GM12878 (cell line): ENCODE measurements at regions not wholly inside any gene's neighbourhood (a gene's known extent, or its start where the extent isn't known, plus 50 kb on each side); places are given as distances from the start of the nearest gene placed in this dataset.

Experiments
- ATAC-seq: fragments of 200-7000 bp; cut with Tn5 transposase; 3 replicates; pipeline ENCODE4 v1.9.1; 2020; ENCODE audit warnings: mild to moderate bottlenecking, moderate library complexity
- BruUV-seq: library from RNA; stranded (reverse); fragments of 400-500 nt; replicated peaks from 2 replicates; lab custom pipeline; 2021; lab: Mats Ljungman, UMichigan
- CTCF ChIA-PET: fragments of 300-600 bp; sonication (Branson Sonifier 250); formaldehyde crosslinking; extraction: SDS; loops from one replicate; lab custom pipeline; 2021; ENCODE audit warnings: inconsistent platforms; lab: Yijun Ruan, JAX
- POLR2A ChIA-PET: fragments of 350-600 bp; formaldehyde crosslinking; extraction: SDS; loops from one replicate; lab custom pipeline; 2021; ENCODE audit warnings: inconsistent platforms; lab: Charles Lee
- RAD21 ChIA-PET: fragments of 300-600 bp; sonication (Branson Sonifier 250); formaldehyde crosslinking; loops from one replicate; lab custom pipeline; 2023; ENCODE audit warnings: antibody characterized with exemption; ENCODE audit not compliant: unreplicated experiment; lab: Charles Lee
- SMC1A ChIA-PET: fragments of 300-600 bp; sonication (Branson Sonifier 250); formaldehyde crosslinking; loops from one replicate; lab custom pipeline; 2023; ENCODE audit not compliant: unreplicated experiment, uncharacterized antibody; lab: Charles Lee
- DNase-seq: peaks from one replicate; pipeline ENCODE4 v3.0.0-alpha.2; 2011; ENCODE audit warnings: low read depth, low spot score
- FAIRE-seq: peaks from 3 replicates; lab custom pipeline; 2011; peaks lifted over from hg19 to GRCh38; lab: Jason Lieb, UNC
- H2AFZ ChIP-seq: 2 replicates; pipeline ENCODE4 v1.6.0; 2011; ENCODE audit warnings: low read depth, low read length, control low read depth; ENCODE audit not compliant: control insufficient read depth
- H3K27ac ChIP-seq: 2 replicates; pipeline ENCODE4 v1.5.1; 2011; ENCODE audit warnings: control low read depth; ENCODE audit not compliant: control insufficient read depth, insufficient read depth
- H3K27me3 ChIP-seq, 2 experiments: replicated peaks in 1 of 2; 2 replicates each; pipeline versions ENCODE4 v1.6.0 to v1.6.1; 2011; ENCODE audit warnings: low read length in 1 of 2; ENCODE audit not compliant: control insufficient read depth in 2 of 2, insufficient read depth in 2 of 2
- H3K36me3 ChIP-seq, 2 experiments: 2 replicates each; pipeline ENCODE4 v1.5.1; 2011; ENCODE audit warnings: low read length in 1 of 2; ENCODE audit not compliant: control insufficient read depth in 2 of 2, insufficient read depth in 2 of 2
- H3K4me1 ChIP-seq: 2 replicates; pipeline ENCODE4 v1.6.1; 2011; ENCODE audit warnings: mild to moderate bottlenecking, low read length, moderate library complexity, mixed read lengths; ENCODE audit not compliant: control insufficient read depth, insufficient read depth
- H3K4me2 ChIP-seq: 2 replicates; pipeline ENCODE4 v1.6.0; 2011; ENCODE audit warnings: control low read depth; ENCODE audit not compliant: control insufficient read depth, insufficient read depth
- H3K4me3 ChIP-seq: fragments of 200-600 bp; sonication (generic); 2 replicates; pipeline ENCODE4 v1.5.1; 2016
- H3K79me2 ChIP-seq: 2 replicates; pipeline ENCODE4 v1.6.0; 2011; ENCODE audit warnings: low read length; ENCODE audit not compliant: control insufficient read depth, insufficient read depth
- H3K9ac ChIP-seq: 2 replicates; pipeline ENCODE4 v1.8.0; 2011; ENCODE audit warnings: low read length, control low read depth, mixed read lengths; ENCODE audit not compliant: control insufficient read depth, insufficient read depth
- H3K9me3 ChIP-seq: replicated peaks from 3 replicates; pipeline ENCODE4 v1.5.1; 2011; ENCODE audit warnings: mild to moderate bottlenecking, low read length; ENCODE audit not compliant: control insufficient read depth, insufficient read depth
- H4K20me1 ChIP-seq: 2 replicates; pipeline ENCODE4 v1.6.0; 2011; ENCODE audit not compliant: control insufficient read depth, insufficient read depth
- CBFB ChIP-seq: IDR thresholded peaks from 2 replicates; pipeline ENCODE4 v1.6.1; 2016; ENCODE audit warnings: antibody characterized with exemption, low read depth
- CHD4 ChIP-seq: fragments of 200-600 bp; sonication (generic); IDR thresholded peaks from 2 replicates; pipeline ENCODE4 v1.6.1; 2016; ENCODE audit warnings: mild to moderate bottlenecking
- FOXM1 ChIP-seq: IDR thresholded peaks from 2 replicates; pipeline ENCODE4 v1.6.1; 2012; ENCODE audit warnings: low read depth, mild to moderate bottlenecking, inconsistent platforms, low read length, moderate library complexity
- IKZF2 ChIP-seq, 2 experiments: fragments of 450-650 bp; IDR thresholded peaks; 2 replicates each; pipeline ENCODE4 v1.6.1; 2017; ENCODE audit warnings: mild to moderate bottlenecking in 2 of 2, moderate library complexity in 2 of 2
- KAT2A ChIP-seq: conservative IDR thresholded peaks from 2 replicates; pipeline ENCODE4 v1.6.1; 2011; ENCODE audit warnings: low read depth, low read length; ENCODE audit not compliant: control insufficient read depth
- KDM1A ChIP-seq: fragments of 200-600 bp; sonication (generic); IDR thresholded peaks from 2 replicates; pipeline ENCODE4 v1.6.1; 2016; ENCODE audit warnings: borderline replicate concordance
- SMAD1 ChIP-seq: fragments of 450-650 bp; IDR thresholded peaks from 2 replicates; pipeline ENCODE4 v1.6.1; 2018; ENCODE audit warnings: mild to moderate bottlenecking, low read depth; ENCODE audit not compliant: partially characterized antibody
- ZNF24 ChIP-seq: fragments of 450-650 bp; IDR thresholded peaks from 2 replicates; pipeline ENCODE4 v1.6.1; 2017; ENCODE audit warnings: antibody characterized with exemption, mild to moderate bottlenecking
- ZNF274 ChIP-seq: IDR thresholded peaks from one replicate; pipeline ENCODE4 v1.8.0; 2011; ENCODE audit not compliant: insufficient read length, insufficient read depth
- WGBS: methylation state at CpG from one replicate; pipeline ENCODE4 v1.1.6; 2016; ENCODE audit warnings: low lambda C conversion rate; ENCODE audit not compliant: insufficient replicate concordance, insufficient coverage; ENCODE audit errors: missing lambda C conversion rate; 5-methylcytosine and 5-hydroxymethylcytosine counted together
- in situ Hi-C: fragments of 300-500 bp; cut with MboI; formaldehyde crosslinking; loops from 9 replicates; pipeline ENCODE4 v1.14.3; 2018; ENCODE audit warnings: mixed read lengths
- intact Hi-C: fragments of 100-400 bp; cut with micrococcal nuclease; formaldehyde crosslinking; loops from one replicate; pipeline ENCODE4 v1.14.2; 2022; ENCODE audit not compliant: unreplicated experiment
- TF ChIP-seq, protein P1 (sequence below): fragments of 450-650 bp; IDR thresholded peaks from 2 replicates; pipeline ENCODE4 v1.6.1; 2018; ENCODE audit warnings: mild to moderate bottlenecking, low read depth, moderate library complexity; ENCODE audit not compliant: partially characterized antibody
- TF ChIP-seq, protein P2 (sequence below): fragments of 450-650 bp; IDR thresholded peaks from 2 replicates; pipeline ENCODE4 v1.6.1; 2016; ENCODE audit warnings: mild to moderate bottlenecking
- TF ChIP-seq, protein P3 (sequence below): fragments of 450-650 bp; IDR thresholded peaks from 2 replicates; pipeline ENCODE4 v1.6.1; 2017; ENCODE audit warnings: low read depth, mild to moderate bottlenecking, moderate library complexity
- TF ChIP-seq, protein P4 (sequence below): fragments of 450-650 bp; IDR thresholded peaks from 2 replicates; pipeline ENCODE4 v1.6.1; 2017; ENCODE audit warnings: mild to moderate bottlenecking, low read depth, inconsistent platforms; ENCODE audit not compliant: poor library complexity, severe bottlenecking
- TF ChIP-seq, protein P5 (sequence below): IDR thresholded peaks from 2 replicates; pipeline ENCODE4 v1.6.1; 2012; ENCODE audit warnings: low read depth, low read length, improper control_type of control experiment

DNA sequence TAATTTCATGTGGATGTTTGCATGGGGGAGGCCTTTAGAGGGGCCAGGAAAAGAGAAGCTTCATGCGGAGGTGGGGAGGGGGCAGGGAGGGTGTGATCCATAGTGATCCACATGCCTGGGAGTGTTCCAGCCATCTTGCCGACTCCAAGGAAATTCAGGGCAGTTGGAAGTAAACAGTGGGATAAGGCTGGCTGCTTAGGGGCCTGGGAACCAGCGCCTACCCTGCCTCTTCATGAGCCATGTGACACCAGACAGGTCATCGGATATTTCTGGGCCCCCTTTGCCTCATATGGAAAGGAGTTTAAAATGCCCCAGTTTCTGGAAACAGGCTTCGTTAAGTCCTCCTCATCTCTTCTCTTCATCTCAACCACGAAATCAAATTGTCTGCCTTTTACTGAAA, 983.2 kb downstream of the BCL11B start:
- RAD21 ChIA-PET: interaction anchor here (0.8 to 1.2 kb wide), 3 partner anchors 36 to 82 kb away, joined by 3 to 5 read pairs (median 4); no protein-coding TSS in a partner anchor

More for the DNA sequence above, 983.2 kb downstream of the BCL11B start:
- WGBS: 48% methylated on average over 6 of the region's 6 CpGs
- Histone ChIP-seq H3K79me2 (no peaks in the 10 kb centered on the region), H2AFZ (no peak overlapping the region), H3K9me3 (no peaks in the 10 kb centered on the region; the same call in 2 of the 3 replicates), H3K27ac (no peak overlapping the region), H3K36me3 (no peaks in the 10 kb centered on the region), H3K4me1 (no peaks in the 10 kb centered on the region), H3K4me2 (no peak overlapping the region), H3K4me3 (no peak overlapping the region), H3K9ac (no peak overlapping the region), H4K20me1 (no peaks in the 10 kb centered on the region), H3K27me3 (no peaks in the 10 kb centered on the region)
- FAIRE-seq (no peak), ATAC-seq (no peak), DNase-seq (no peak)
- TF ChIP-seq ZNF24 (no peak), SMAD1 (no peak), KDM1A (no peak), CBFB (no peak), ZNF274 (no peak), FOXM1 (no peak), KAT2A (no peak), CHD4 (no peak), IKZF2 (IDR thresholded peaks at IDR 0.05) (no peak)
- TF ChIP-seq, protein P1, sequence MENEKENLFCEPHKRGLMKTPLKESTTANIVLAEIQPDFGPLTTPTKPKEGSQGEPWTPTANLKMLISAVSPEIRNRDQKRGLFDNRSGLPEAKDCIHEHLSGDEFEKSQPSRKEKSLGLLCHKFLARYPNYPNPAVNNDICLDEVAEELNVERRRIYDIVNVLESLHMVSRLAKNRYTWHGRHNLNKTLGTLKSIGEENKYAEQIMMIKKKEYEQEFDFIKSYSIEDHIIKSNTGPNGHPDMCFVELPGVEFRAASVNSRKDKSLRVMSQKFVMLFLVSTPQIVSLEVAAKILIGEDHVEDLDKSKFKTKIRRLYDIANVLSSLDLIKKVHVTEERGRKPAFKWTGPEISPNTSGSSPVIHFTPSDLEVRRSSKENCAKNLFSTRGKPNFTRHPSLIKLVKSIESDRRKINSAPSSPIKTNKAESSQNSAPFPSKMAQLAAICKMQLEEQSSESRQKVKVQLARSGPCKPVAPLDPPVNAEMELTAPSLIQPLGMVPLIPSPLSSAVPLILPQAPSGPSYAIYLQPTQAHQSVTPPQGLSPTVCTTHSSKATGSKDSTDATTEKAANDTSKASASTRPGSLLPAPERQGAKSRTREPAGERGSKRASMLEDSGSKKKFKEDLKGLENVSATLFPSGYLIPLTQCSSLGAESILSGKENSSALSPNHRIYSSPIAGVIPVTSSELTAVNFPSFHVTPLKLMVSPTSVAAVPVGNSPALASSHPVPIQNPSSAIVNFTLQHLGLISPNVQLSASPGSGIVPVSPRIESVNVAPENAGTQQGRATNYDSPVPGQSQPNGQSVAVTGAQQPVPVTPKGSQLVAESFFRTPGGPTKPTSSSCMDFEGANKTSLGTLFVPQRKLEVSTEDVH: no peak
- TF ChIP-seq, protein P2, sequence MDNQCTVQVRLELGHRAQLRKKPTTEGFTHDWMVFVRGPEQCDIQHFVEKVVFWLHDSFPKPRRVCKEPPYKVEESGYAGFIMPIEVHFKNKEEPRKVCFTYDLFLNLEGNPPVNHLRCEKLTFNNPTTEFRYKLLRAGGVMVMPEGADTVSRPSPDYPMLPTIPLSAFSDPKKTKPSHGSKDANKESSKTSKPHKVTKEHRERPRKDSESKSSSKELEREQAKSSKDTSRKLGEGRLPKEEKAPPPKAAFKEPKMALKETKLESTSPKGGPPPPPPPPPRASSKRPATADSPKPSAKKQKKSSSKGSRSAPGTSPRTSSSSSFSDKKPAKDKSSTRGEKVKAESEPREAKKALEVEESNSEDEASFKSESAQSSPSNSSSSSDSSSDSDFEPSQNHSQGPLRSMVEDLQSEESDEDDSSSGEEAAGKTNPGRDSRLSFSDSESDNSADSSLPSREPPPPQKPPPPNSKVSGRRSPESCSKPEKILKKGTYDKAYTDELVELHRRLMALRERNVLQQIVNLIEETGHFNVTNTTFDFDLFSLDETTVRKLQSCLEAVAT: no peak
- TF ChIP-seq, protein P3, sequence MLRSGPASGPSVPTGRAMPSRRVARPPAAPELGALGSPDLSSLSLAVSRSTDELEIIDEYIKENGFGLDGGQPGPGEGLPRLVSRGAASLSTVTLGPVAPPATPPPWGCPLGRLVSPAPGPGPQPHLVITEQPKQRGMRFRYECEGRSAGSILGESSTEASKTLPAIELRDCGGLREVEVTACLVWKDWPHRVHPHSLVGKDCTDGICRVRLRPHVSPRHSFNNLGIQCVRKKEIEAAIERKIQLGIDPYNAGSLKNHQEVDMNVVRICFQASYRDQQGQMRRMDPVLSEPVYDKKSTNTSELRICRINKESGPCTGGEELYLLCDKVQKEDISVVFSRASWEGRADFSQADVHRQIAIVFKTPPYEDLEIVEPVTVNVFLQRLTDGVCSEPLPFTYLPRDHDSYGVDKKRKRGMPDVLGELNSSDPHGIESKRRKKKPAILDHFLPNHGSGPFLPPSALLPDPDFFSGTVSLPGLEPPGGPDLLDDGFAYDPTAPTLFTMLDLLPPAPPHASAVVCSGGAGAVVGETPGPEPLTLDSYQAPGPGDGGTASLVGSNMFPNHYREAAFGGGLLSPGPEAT: no peak
- TF ChIP-seq, protein P4, sequence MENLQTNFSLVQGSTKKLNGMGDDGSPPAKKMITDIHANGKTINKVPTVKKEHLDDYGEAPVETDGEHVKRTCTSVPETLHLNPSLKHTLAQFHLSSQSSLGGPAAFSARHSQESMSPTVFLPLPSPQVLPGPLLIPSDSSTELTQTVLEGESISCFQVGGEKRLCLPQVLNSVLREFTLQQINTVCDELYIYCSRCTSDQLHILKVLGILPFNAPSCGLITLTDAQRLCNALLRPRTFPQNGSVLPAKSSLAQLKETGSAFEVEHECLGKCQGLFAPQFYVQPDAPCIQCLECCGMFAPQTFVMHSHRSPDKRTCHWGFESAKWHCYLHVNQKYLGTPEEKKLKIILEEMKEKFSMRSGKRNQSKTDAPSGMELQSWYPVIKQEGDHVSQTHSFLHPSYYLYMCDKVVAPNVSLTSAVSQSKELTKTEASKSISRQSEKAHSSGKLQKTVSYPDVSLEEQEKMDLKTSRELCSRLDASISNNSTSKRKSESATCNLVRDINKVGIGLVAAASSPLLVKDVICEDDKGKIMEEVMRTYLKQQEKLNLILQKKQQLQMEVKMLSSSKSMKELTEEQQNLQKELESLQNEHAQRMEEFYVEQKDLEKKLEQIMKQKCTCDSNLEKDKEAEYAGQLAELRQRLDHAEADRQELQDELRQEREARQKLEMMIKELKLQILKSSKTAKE: no peak
- TF ChIP-seq, protein P5, sequence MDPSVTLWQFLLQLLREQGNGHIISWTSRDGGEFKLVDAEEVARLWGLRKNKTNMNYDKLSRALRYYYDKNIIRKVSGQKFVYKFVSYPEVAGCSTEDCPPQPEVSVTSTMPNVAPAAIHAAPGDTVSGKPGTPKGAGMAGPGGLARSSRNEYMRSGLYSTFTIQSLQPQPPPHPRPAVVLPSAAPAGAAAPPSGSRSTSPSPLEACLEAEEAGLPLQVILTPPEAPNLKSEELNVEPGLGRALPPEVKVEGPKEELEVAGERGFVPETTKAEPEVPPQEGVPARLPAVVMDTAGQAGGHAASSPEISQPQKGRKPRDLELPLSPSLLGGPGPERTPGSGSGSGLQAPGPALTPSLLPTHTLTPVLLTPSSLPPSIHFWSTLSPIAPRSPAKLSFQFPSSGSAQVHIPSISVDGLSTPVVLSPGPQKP: no peak
- intact Hi-C loops: no loop called here
- POLR2A ChIA-PET: interaction anchor here (1.0 kb wide), 1 partner anchor 12 kb away, joined by 3 read pairs; no protein-coding TSS in a partner anchor
- in situ Hi-C loops: no loop called here
- no TSS peak for BruUV-seq
- SMC1A ChIA-PET: interaction anchor here (2.9 to 3.6 kb wide), 2 partner anchors 12 to 53 kb away, joined by 6 to 8 read pairs; no protein-coding TSS in a partner anchor
- CTCF ChIA-PET: no interaction called here
